HCT116 (cell line): ENCODE measurements at regions not wholly inside any gene's neighbourhood (a gene's known extent, or its start where the extent isn't known, plus 50 kb on each side); places are given as distances from the start of the nearest gene placed in this dataset.

Source experiments
- ATAC-seq: fragments of 200-7000 bp; cut with Tn5 transposase; 2 replicates; pipeline ENCODE4 v1.9.1; 2020; ENCODE audit warnings: mild to moderate bottlenecking, moderate library complexity
- BruUV-seq: library from RNA; stranded (reverse); fragments of 400-500 nt; replicated peaks from 2 replicates; lab custom pipeline; 2021; lab: Mats Ljungman, UMichigan
- CTCF ChIA-PET: fragments of 300-600 bp; sonication (Branson Sonifier 250); formaldehyde crosslinking; loops from one replicate; lab custom pipeline; 2021; ENCODE audit warnings: antibody characterized with exemption; lab: Charles Lee
- POLR2A ChIA-PET: fragments of 300-600, 350-600 bp; sonication (Branson Sonifier 250); formaldehyde crosslinking; loops from one replicate; lab custom pipeline; 2021; ENCODE audit warnings: antibody characterized with exemption; lab: Charles Lee
- RAD21 ChIA-PET, 2 experiments: fragments of 300-600 bp; sonication (Branson Sonifier 250); formaldehyde crosslinking; loops; one replicate each; lab custom pipeline; 2023; ENCODE audit warnings: low total read pairs in 2 of 2; ENCODE audit not compliant: uncharacterized antibody in 2 of 2, unreplicated experiment in 2 of 2, low non-redundant PET in 1 of 2; lab: Charles Lee
- DNase-seq: peaks from one replicate; pipeline ENCODE4 v3.0.0-alpha.2; 2010; ENCODE audit warnings: low read depth, low spot score
- H2AFZ ChIP-seq: fragments of 200-600 bp; shearing (Covaris generic), sonication (generic); 2 replicates; pipeline ENCODE4 v1.6.1; 2017; ENCODE audit warnings: low read depth, mixed run types, mixed read lengths, antibody characterized with exemption, low read length; ENCODE audit not compliant: poor library complexity, severe bottlenecking
- H3K27ac ChIP-seq: 2 replicates; pipeline ENCODE4 v1.5.1; 2012; ENCODE audit warnings: low read depth, low read length
- H3K27me3 ChIP-seq: fragments of 200-600 bp; sonication (generic); 2 replicates; pipeline ENCODE4 v1.6.1; 2016; ENCODE audit warnings: mixed run types, low read length, mixed read lengths; ENCODE audit not compliant: insufficient read depth
- H3K36me3 ChIP-seq, 2 experiments: fragments of 200-500 bp in 1 of 2; fragments of 200-600 bp in 1 of 2; sonication (Bioruptor generic) in 1 of 2; sonication (generic) in 1 of 2; 2 replicates each; pipeline versions ENCODE4 v1.5.1 to v1.6.1; 2014 to 2016; ENCODE audit warnings: low read length in 2 of 2, inconsistent platforms in 1 of 2, mixed read lengths in 1 of 2, mixed run types in 1 of 2; ENCODE audit not compliant: insufficient read depth in 2 of 2, control insufficient read depth in 1 of 2
- H3K4me1 ChIP-seq, 2 experiments: fragments of 200-600 bp in 1 of 2; sonication (generic) in 1 of 2; 2 replicates each; pipeline versions ENCODE4 v1.5.1 to v1.6.1; 2012 to 2017; ENCODE audit warnings: low read length in 2 of 2, inconsistent platforms in 1 of 2, mild to moderate bottlenecking in 1 of 2, mixed read lengths in 1 of 2, mixed run types in 1 of 2, moderate library complexity in 1 of 2; ENCODE audit not compliant: insufficient read depth in 2 of 2, control insufficient read depth in 1 of 2
- H3K4me2 ChIP-seq: fragments of 200-600 bp; sonication (generic); 2 replicates; pipeline ENCODE4 v1.6.1; 2017; ENCODE audit warnings: mixed run types, low read length, mixed read lengths
- H3K4me3 ChIP-seq, 2 experiments: fragments of 200-600 bp in 1 of 2; sonication (generic) in 1 of 2; replicated peaks in 1 of 2; 2 replicates each; pipeline ENCODE4 v1.5.1; 2011 to 2016; ENCODE audit warnings: low read length in 2 of 2, control low read depth in 1 of 2, low read depth in 1 of 2, mild to moderate bottlenecking in 1 of 2, mixed read lengths in 1 of 2, mixed run types in 1 of 2
- H3K79me2 ChIP-seq: fragments of 200-600 bp; sonication (generic); 2 replicates; pipeline ENCODE4 v1.6.1; 2017; ENCODE audit warnings: mild to moderate bottlenecking, mixed run types, low read length, moderate library complexity, mixed read lengths; ENCODE audit not compliant: insufficient read depth
- H3K9ac ChIP-seq: fragments of 200-600 bp; sonication (generic); 2 replicates; pipeline ENCODE4 v1.6.1; 2016; ENCODE audit warnings: low read length, mixed read lengths
- H3K9me2 ChIP-seq: fragments of 200-600 bp; sonication (generic), shearing (Covaris generic); 2 replicates; pipeline ENCODE4 v1.6.1; 2017; ENCODE audit warnings: mixed run types, mild to moderate bottlenecking, moderate library complexity; ENCODE audit not compliant: insufficient read depth
- H3K9me3 ChIP-seq, 2 experiments: fragments of 200-500 bp in 1 of 2; fragments of 200-600 bp in 1 of 2; sonication (Bioruptor generic) in 1 of 2; sonication (generic) in 1 of 2; 2 replicates each; pipeline ENCODE4 v1.6.1; 2014 to 2017; ENCODE audit warnings: low read length in 2 of 2, mixed read lengths in 2 of 2, inconsistent platforms in 1 of 2, low read depth in 1 of 2, mild to moderate bottlenecking in 1 of 2, mixed run types in 1 of 2, moderate library complexity in 1 of 2; ENCODE audit not compliant: control insufficient read depth in 1 of 2, insufficient read depth in 1 of 2
- H4K20me1 ChIP-seq: fragments of 200-600 bp; sonication (generic), shearing (Covaris generic); 2 replicates; pipeline ENCODE4 v1.6.1; 2017; ENCODE audit warnings: mixed run types, mild to moderate bottlenecking, moderate library complexity; ENCODE audit not compliant: insufficient read depth
- ATF3 ChIP-seq: IDR thresholded peaks from 2 replicates; pipeline ENCODE4 v1.6.1; 2012
- CBX3 ChIP-seq: IDR thresholded peaks from 2 replicates; pipeline ENCODE4 v1.6.1; 2012; ENCODE audit warnings: low read depth
- EGR1 ChIP-seq: IDR thresholded peaks from 2 replicates; pipeline ENCODE4 v1.6.1; 2012; ENCODE audit warnings: low read depth
- ELF1 ChIP-seq: IDR thresholded peaks from 2 replicates; pipeline ENCODE4 v1.6.1; 2012; ENCODE audit warnings: low read depth, borderline replicate concordance
- EZH2phosphoT487 ChIP-seq: fragments of 200-600 bp; IDR thresholded peaks from 2 replicates; pipeline ENCODE4 v1.6.1; 2018; ENCODE audit warnings: antibody characterized with exemption, borderline replicate concordance
- MAX ChIP-seq: IDR thresholded peaks from 2 replicates; pipeline ENCODE4 v1.6.1; 2012
- REST ChIP-seq: IDR thresholded peaks from 2 replicates; pipeline ENCODE4 v1.6.1; 2012; ENCODE audit warnings: low read depth
- SIN3A ChIP-seq: IDR thresholded peaks from 2 replicates; pipeline ENCODE4 v1.6.1; 2012; ENCODE audit warnings: low read depth
- SP1 ChIP-seq: IDR thresholded peaks from 2 replicates; pipeline ENCODE4 v1.6.1; 2012; ENCODE audit warnings: low read depth
- TCF7L2 ChIP-seq: IDR thresholded peaks from 2 replicates; pipeline ENCODE4 v1.7.0; 2011; ENCODE audit warnings: borderline replicate concordance, inconsistent platforms; ENCODE audit not compliant: insufficient read depth, insufficient read length; ENCODE audit errors: extremely low read depth
- ZBTB33 ChIP-seq: IDR thresholded peaks from 2 replicates; pipeline ENCODE4 v1.6.1; 2011; ENCODE audit warnings: mild to moderate bottlenecking, low read length, moderate library complexity; ENCODE audit not compliant: insufficient replicate concordance; ENCODE audit errors: extremely low read depth
- ZNF274 ChIP-seq: fragments of 200-500 bp; sonication (Bioruptor generic); IDR thresholded peaks from 2 replicates; pipeline ENCODE4 v1.6.1; 2014; ENCODE audit warnings: mild to moderate bottlenecking, low read depth, low read length, inconsistent platforms
- intact Hi-C: fragments of 100-400 bp; cut with micrococcal nuclease; formaldehyde crosslinking; loops from 2 replicates; pipeline ENCODE4 v1.10.0; 2022

- CTCF ChIA-PET, result no interaction called here
- Histone ChIP-seq H3K4me2 (no peak overlapping the region), H3K9me2 (no peaks in the 10 kb centered on the region), H3K4me3 (no peak overlapping the region), H3K36me3 (no peaks in the 10 kb centered on the region), H4K20me1 (no peaks in the 10 kb centered on the region), H3K9ac (no peak overlapping the region), H3K4me1 (no peaks in the 10 kb centered on the region), H3K27ac (no peak overlapping the region), H3K9me3 (no peaks in the 10 kb centered on the region), H3K79me2 (no peaks in the 10 kb centered on the region), H3K27me3 (no peaks in the 10 kb centered on the region), H2AFZ (no peak overlapping the region)
- ATAC-seq, result no peak
- intact Hi-C loops, result no loop called here
- no peak for DNase-seq
- RAD21 ChIA-PET, result no interaction called here
- POLR2A ChIA-PET, result no interaction called here
- no TSS peak for BruUV-seq
- TF ChIP-seq ATF3, result no peak
- no peak for TF ChIP-seq SIN3A
- no peak for TF ChIP-seq MAX
- TF ChIP-seq ZNF274, result no peak
- no peak for TF ChIP-seq EGR1
- no peak for TF ChIP-seq CBX3
- no peak for TF ChIP-seq REST
- no peak for TF ChIP-seq ZBTB33
- no peak for TF ChIP-seq EZH2phosphoT487
- no peak for TF ChIP-seq SP1
- no peak for TF ChIP-seq ELF1
- TF ChIP-seq TCF7L2, result no peak
Measured at GRCh38 chr5:147966829-147967228, 60.5 kb upstream of the C5orf46 start.
